Bronchial epithelial cell (primary cell): ENCODE measurements at regions not wholly inside any gene's neighbourhood (a gene's known extent, or its start where the extent isn't known, plus 50 kb on each side); places are given as distances from the start of the nearest gene placed in this dataset.

Source experiments
- DNase-seq: peaks from one replicate; pipeline ENCODE4 v3.0.0-alpha.2; 2010; ENCODE audit warnings: low read depth
- FAIRE-seq: peaks from 2 replicates; lab custom pipeline; 2011; peaks lifted over from hg19 to GRCh38; lab: Jason Lieb, UNC
- H3K27me3 ChIP-seq: 2 replicates; pipeline ENCODE4 v1.5.1; 2011; ENCODE audit warnings: low read length; ENCODE audit not compliant: control insufficient read depth, insufficient read depth
- H3K36me3 ChIP-seq: 2 replicates; pipeline ENCODE4 v1.5.1; 2011; ENCODE audit warnings: low read length; ENCODE audit not compliant: control insufficient read depth, insufficient read depth
- H3K4me3 ChIP-seq: 2 replicates; pipeline ENCODE4 v1.5.1; 2011; ENCODE audit warnings: mild to moderate bottlenecking, low read depth, low read length, control low read depth
- CTCF ChIP-seq: IDR thresholded peaks from 2 replicates; pipeline ENCODE4 v1.5.1; 2011; ENCODE audit warnings: mild to moderate bottlenecking, moderate library complexity, low read length, control low read depth, inconsistent platforms; ENCODE audit not compliant: insufficient read depth, severe bottlenecking

GRCh38 chr10:78457804-78458482 is 424.3 kb downstream of the RPS24 start:
- Histone ChIP-seq H3K27me3 (peaks cover 33% of the 10 kb centered on the region), H3K36me3 (no peaks in the 10 kb centered on the region), H3K4me3 (no peak overlapping the region)
- FAIRE-seq = no peak
- TF ChIP-seq CTCF = no peak
- peak; percentile 8 for DNase-seq

GRCh38 chr10:78458983-78459638 is 425.4 kb downstream of the RPS24 start:
- FAIRE-seq = no peak

GRCh38 chr10:78459639-78460037 is 426.0 kb downstream of the RPS24 start:
- Histone ChIP-seq H3K36me3 (no peaks in the 10 kb centered on the region), H3K4me3 (no peak overlapping the region), H3K27me3 (peaks cover 25% of the 10 kb centered on the region)
- FAIRE-seq (no peak), DNase-seq (no peak)
- no peak for TF ChIP-seq CTCF

More at GRCh38 chr10:78458983-78459638, 425.4 kb downstream of the RPS24 start:
- Histone ChIP-seq H3K36me3 (no peaks in the 10 kb centered on the region), H3K27me3 (peaks cover 26% of the 10 kb centered on the region), H3K4me3 (no peak overlapping the region)
- peak; percentile 81 for DNase-seq
- no peak for TF ChIP-seq CTCF

GRCh38 chr10:78460204-78460603 is 426.5 kb downstream of the RPS24 start:
- Histone ChIP-seq H3K36me3 (no peaks in the 10 kb centered on the region), H3K27me3 (peaks cover 25% of the 10 kb centered on the region), H3K4me3 (no peak overlapping the region)
- FAIRE-seq = no peak
- no peak for TF ChIP-seq CTCF
- DNase-seq = no peak

GRCh38 chr10:78461333-78461732 is 427.7 kb downstream of the RPS24 start:
- Histone ChIP-seq H3K4me3 (no peak overlapping the region), H3K36me3 (no peaks in the 10 kb centered on the region), H3K27me3 (peaks cover 23% of the 10 kb centered on the region)
- FAIRE-seq = no peak
- no peak for DNase-seq
- TF ChIP-seq CTCF = no peak
